22Rv1 (cell line): ENCODE measurements at regions not wholly inside any gene's neighbourhood (a gene's known extent, or its start where the extent isn't known, plus 50 kb on each side); places are given as distances from the start of the nearest gene placed in this dataset.

Experiments used
- ZFX ChIP-seq: fragments of 450-650 bp; IDR thresholded peaks from 2 replicates; pipeline ENCODE4 v1.6.1; 2017; ENCODE audit warnings: antibody characterized with exemption, borderline replicate concordance
- TF ChIP-seq, protein P1 (sequence below): fragments of 450-650 bp; IDR thresholded peaks from 2 replicates; pipeline ENCODE4 v1.5.1; 2017; ENCODE audit warnings: mild to moderate bottlenecking

DNA sequence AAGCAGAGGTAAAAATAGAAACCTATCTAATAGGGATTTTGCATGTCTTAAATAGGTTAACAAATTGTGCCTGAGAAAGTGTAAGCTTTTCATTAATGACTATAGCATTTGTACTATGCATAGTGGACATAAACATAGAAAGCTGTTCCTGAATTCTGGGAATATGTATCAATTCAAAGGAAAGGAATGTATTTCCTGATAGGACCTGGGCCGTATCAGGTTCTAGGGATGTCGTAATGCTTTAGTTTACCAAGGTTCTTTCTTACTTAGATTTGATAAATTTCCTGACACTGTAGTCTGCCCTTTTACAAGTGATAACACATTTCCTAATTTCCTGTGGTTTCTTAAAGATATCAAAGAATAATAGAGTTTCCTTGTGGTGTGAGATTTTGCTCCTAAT, 191.3 kb downstream of the CDH7 start:
- TF ChIP-seq, protein P1, sequence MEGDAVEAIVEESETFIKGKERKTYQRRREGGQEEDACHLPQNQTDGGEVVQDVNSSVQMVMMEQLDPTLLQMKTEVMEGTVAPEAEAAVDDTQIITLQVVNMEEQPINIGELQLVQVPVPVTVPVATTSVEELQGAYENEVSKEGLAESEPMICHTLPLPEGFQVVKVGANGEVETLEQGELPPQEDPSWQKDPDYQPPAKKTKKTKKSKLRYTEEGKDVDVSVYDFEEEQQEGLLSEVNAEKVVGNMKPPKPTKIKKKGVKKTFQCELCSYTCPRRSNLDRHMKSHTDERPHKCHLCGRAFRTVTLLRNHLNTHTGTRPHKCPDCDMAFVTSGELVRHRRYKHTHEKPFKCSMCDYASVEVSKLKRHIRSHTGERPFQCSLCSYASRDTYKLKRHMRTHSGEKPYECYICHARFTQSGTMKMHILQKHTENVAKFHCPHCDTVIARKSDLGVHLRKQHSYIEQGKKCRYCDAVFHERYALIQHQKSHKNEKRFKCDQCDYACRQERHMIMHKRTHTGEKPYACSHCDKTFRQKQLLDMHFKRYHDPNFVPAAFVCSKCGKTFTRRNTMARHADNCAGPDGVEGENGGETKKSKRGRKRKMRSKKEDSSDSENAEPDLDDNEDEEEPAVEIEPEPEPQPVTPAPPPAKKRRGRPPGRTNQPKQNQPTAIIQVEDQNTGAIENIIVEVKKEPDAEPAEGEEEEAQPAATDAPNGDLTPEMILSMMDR = no peak
- no peak for TF ChIP-seq ZFX
